H1 (cell line): ENCODE measurements at regions not wholly inside any gene's neighbourhood (a gene's known extent, or its start where the extent isn't known, plus 50 kb on each side); places are given as distances from the start of the nearest gene placed in this dataset.

Experiments
- CTCF ChIA-PET: fragments of 300-600 bp; sonication (Branson Sonifier 250); formaldehyde crosslinking; loops from one replicate; lab custom pipeline; 2021; ENCODE audit not compliant: partially characterized antibody; lab: Charles Lee
- POLR2A ChIA-PET: fragments of 300-600 bp; sonication (Branson Sonifier 250); formaldehyde crosslinking; loops from one replicate; lab custom pipeline; 2021; ENCODE audit warnings: inconsistent platforms; ENCODE audit not compliant: partially characterized antibody; lab: Charles Lee
- DNase-seq, 2 experiments: peaks; one replicate each; pipeline versions ENCODE4 v3.0.0 to v3.0.0-alpha.2; 2010 to 2022; ENCODE audit warnings: low spot score in 2 of 2, low read depth in 1 of 2, mixed read lengths in 1 of 2
- FAIRE-seq: peaks from 2 replicates; lab custom pipeline; 2011; peaks lifted over from hg19 to GRCh38; lab: Jason Lieb, UNC
- H2AFZ ChIP-seq: 2 replicates; pipeline ENCODE4 v1.8.1; 2012; ENCODE audit warnings: low read length, inconsistent platforms
- H2AK5ac ChIP-seq: 2 replicates; pipeline ENCODE4 v1.6.1; 2013; ENCODE audit warnings: low read depth, low read length
- H2BK120ac ChIP-seq: replicated peaks from 2 replicates; pipeline ENCODE3; 2013; ENCODE audit warnings: low read depth, low read length, inconsistent platforms
- H2BK12ac ChIP-seq: 2 replicates; pipeline ENCODE4 v1.6.1; 2013; ENCODE audit warnings: low read depth, low read length
- H2BK15ac ChIP-seq: 2 replicates; pipeline ENCODE4 v1.6.1; 2013; ENCODE audit warnings: low read length
- H2BK20ac ChIP-seq: 2 replicates; pipeline ENCODE4 v1.6.1; 2013; ENCODE audit warnings: low read length
- H2BK5ac ChIP-seq: 2 replicates; pipeline ENCODE4 v1.6.1; 2013; ENCODE audit warnings: low read depth, low read length
- H3K14ac ChIP-seq: 2 replicates; pipeline ENCODE4 v1.6.1; 2013; ENCODE audit warnings: inconsistent platforms; ENCODE audit not compliant: insufficient read length
- H3K18ac ChIP-seq: 2 replicates; pipeline ENCODE4 v1.6.1; 2013; ENCODE audit warnings: low read length; ENCODE audit errors: extremely low read depth
- H3K23ac ChIP-seq: 2 replicates; pipeline ENCODE4 v1.6.1; 2013; ENCODE audit warnings: inconsistent platforms; ENCODE audit not compliant: insufficient read length
- H3K23me2 ChIP-seq: 2 replicates; pipeline ENCODE4 v1.6.1; 2013; ENCODE audit warnings: low read depth, low read length
- H3K27ac ChIP-seq: 2 replicates; pipeline ENCODE4 v1.6.1; 2011; ENCODE audit warnings: low read depth, low read length, inconsistent platforms
- H3K27me3 ChIP-seq, 4 experiments: replicated peaks in 1 of 4; 1 replicate in 1 of 4; 2 replicates in 3 of 4; pipeline versions ENCODE4 v1.6.1 to v1.8.1; 2011 to 2013; ENCODE audit warnings: low read length in 3 of 4, mild to moderate bottlenecking in 3 of 4, inconsistent platforms in 2 of 4, mixed read lengths in 2 of 4, moderate library complexity in 1 of 4; ENCODE audit not compliant: control insufficient read depth in 3 of 4, insufficient read depth in 3 of 4; ENCODE audit errors: extremely low read depth in 1 of 4
- H3K36me3 ChIP-seq, 4 experiments: 2 replicates each; pipeline versions ENCODE4 v1.6.1 to v1.8.1; 2011 to 2013; ENCODE audit warnings: mild to moderate bottlenecking in 4 of 4, low read length in 3 of 4, moderate library complexity in 2 of 4, control low read depth in 1 of 4, inconsistent platforms in 1 of 4; ENCODE audit not compliant: insufficient read depth in 4 of 4, control insufficient read depth in 2 of 4
- H3K4ac ChIP-seq: replicated peaks from 2 replicates; pipeline ENCODE3; 2013; ENCODE audit warnings: low read length, low read depth, mixed read lengths, inconsistent platforms; ENCODE audit not compliant: insufficient read length
- H3K4me1 ChIP-seq, 4 experiments: replicated peaks in 1 of 4; 1 replicate in 1 of 4; 2 replicates in 3 of 4; pipeline versions ENCODE4 v1.6.1 to v1.8.1; 2011 to 2013; ENCODE audit warnings: low read length in 3 of 4, inconsistent platforms in 2 of 4, mixed read lengths in 1 of 4; ENCODE audit not compliant: insufficient read depth in 4 of 4, control insufficient read depth in 3 of 4
- H3K4me2 ChIP-seq, 2 experiments: 2 replicates each; pipeline versions ENCODE4 v1.6.1 to v1.8.1; 2011 to 2013; ENCODE audit warnings: low read depth in 2 of 2, low read length in 2 of 2, control low read depth in 1 of 2, inconsistent platforms in 1 of 2, mild to moderate bottlenecking in 1 of 2; ENCODE audit not compliant: insufficient read depth in 1 of 2
- H3K4me3 ChIP-seq, 4 experiments: fragments of 200-600, 300-600 bp in 1 of 4; sonication (generic), shearing (Covaris generic), sonication (Bioruptor Twin) in 1 of 4; 2 replicates each; pipeline versions ENCODE4 v1.5.1 to v1.8.1; 2011 to 2016; ENCODE audit warnings: low read length in 4 of 4, low read depth in 3 of 4, control low read depth in 2 of 4, inconsistent platforms in 2 of 4, mild to moderate bottlenecking in 2 of 4, mixed read lengths in 1 of 4, moderate library complexity in 1 of 4; ENCODE audit not compliant: insufficient read depth in 2 of 4; ENCODE audit errors: extremely low read depth in 1 of 4
- H3K56ac ChIP-seq: replicated peaks from 2 replicates; pipeline ENCODE3; 2013; ENCODE audit warnings: low read depth, mild to moderate bottlenecking, mixed read lengths, low read length, inconsistent platforms; ENCODE audit not compliant: insufficient read length
- H3K79me1 ChIP-seq: 2 replicates; pipeline ENCODE4 v1.6.1; 2013; ENCODE audit warnings: low read depth, low read length, control low read depth
- H3K79me2 ChIP-seq, 2 experiments: 2 replicates each; pipeline versions ENCODE4 v1.6.1 to v1.8.1; 2012 to 2013; ENCODE audit warnings: low read length in 2 of 2, mild to moderate bottlenecking in 2 of 2, inconsistent platforms in 1 of 2; ENCODE audit not compliant: insufficient read depth in 2 of 2, control insufficient read depth in 1 of 2
- H3K9ac ChIP-seq, 4 experiments: replicated peaks in 1 of 4; 1 replicate in 1 of 4; 2 replicates in 3 of 4; pipeline versions ENCODE4 v1.6.1 to v1.8.1; 2011 to 2013; ENCODE audit warnings: low read depth in 3 of 4, low read length in 3 of 4, control low read depth in 2 of 4, mild to moderate bottlenecking in 2 of 4, moderate library complexity in 2 of 4, inconsistent platforms in 1 of 4; ENCODE audit errors: extremely low read depth in 1 of 4
- H3K9me3 ChIP-seq, 2 experiments: 2 replicates each; pipeline versions ENCODE4 v1.6.1 to v1.8.1; 2012 to 2013; ENCODE audit warnings: mild to moderate bottlenecking in 2 of 2, moderate library complexity in 2 of 2, control low read depth in 1 of 2, inconsistent platforms in 1 of 2, low read depth in 1 of 2, low read length in 1 of 2, mixed read lengths in 1 of 2; ENCODE audit not compliant: insufficient read depth in 2 of 2
- H4K20me1 ChIP-seq, 2 experiments: replicated peaks in 1 of 2; 2 replicates each; pipeline versions ENCODE3 to v1.8.1; 2011 to 2013; ENCODE audit warnings: inconsistent platforms in 2 of 2, low read length in 2 of 2, mild to moderate bottlenecking in 1 of 2; ENCODE audit not compliant: insufficient read depth in 2 of 2, control insufficient read depth in 1 of 2
- H4K5ac ChIP-seq: 2 replicates; pipeline ENCODE4 v1.6.1; 2013; ENCODE audit warnings: low read length, low read depth, mixed read lengths, inconsistent platforms; ENCODE audit not compliant: insufficient read length
- H4K8ac ChIP-seq: 2 replicates; pipeline ENCODE4 v1.8.0; 2013; ENCODE audit warnings: mild to moderate bottlenecking, moderate library complexity, low read length, inconsistent platforms; ENCODE audit not compliant: insufficient read depth; ENCODE audit errors: extremely low read depth
- H4K91ac ChIP-seq: replicated peaks from 2 replicates; pipeline ENCODE3; 2013; ENCODE audit warnings: low read length, mixed read lengths, inconsistent platforms; ENCODE audit not compliant: insufficient read length
- ASH2L ChIP-seq: fragments of 200-600, 300-600 bp; sonication (generic); IDR thresholded peaks from one replicate; pipeline ENCODE4 v1.7.1; 2017; ENCODE audit warnings: low read length
- BACH1 ChIP-seq: IDR thresholded peaks from 2 replicates; pipeline ENCODE4 v1.6.1; 2012; ENCODE audit warnings: low read length, improper control_type of control experiment
- BRCA1 ChIP-seq: IDR thresholded peaks from 2 replicates; pipeline ENCODE4 v1.6.1; 2012; ENCODE audit warnings: low read depth, low read length, improper control_type of control experiment
- CEBPB ChIP-seq: IDR thresholded peaks from 2 replicates; pipeline ENCODE4 v1.6.1; 2012; ENCODE audit warnings: low read depth, low read length
- CHD2 ChIP-seq: IDR thresholded peaks from 2 replicates; pipeline ENCODE4 v1.6.1; 2012; ENCODE audit warnings: low read length, improper control_type of control experiment
- EZH2 ChIP-seq: fragments of 200-600 bp; sonication (generic); IDR thresholded peaks from 2 replicates; pipeline ENCODE4 v1.7.1; 2012; ENCODE audit warnings: low read depth, mild to moderate bottlenecking, moderate library complexity, low read length, inconsistent platforms; ENCODE audit not compliant: severe bottlenecking
- JUN ChIP-seq: IDR thresholded peaks from 2 replicates; pipeline ENCODE4 v1.6.1; 2011; ENCODE audit warnings: low read depth, mild to moderate bottlenecking, improper control_type of control experiment, low read length
- JUND ChIP-seq: IDR thresholded peaks from 2 replicates; pipeline ENCODE4 v1.6.1; 2011; ENCODE audit warnings: mild to moderate bottlenecking, improper control_type of control experiment, low read length
- KDM1A ChIP-seq: fragments of 200-600, 300-600 bp; sonication (generic); IDR thresholded peaks from 2 replicates; pipeline ENCODE4 v1.7.1; 2016; ENCODE audit warnings: mild to moderate bottlenecking, low read length, borderline replicate concordance
- POLR2AphosphoS5 ChIP-seq: IDR thresholded peaks from 2 replicates; pipeline ENCODE4 v1.6.1; 2011; ENCODE audit warnings: low read depth, low read length
- SIRT6 ChIP-seq: IDR thresholded peaks from one replicate; pipeline ENCODE4 v1.7.1; 2012; ENCODE audit warnings: low read length, inconsistent platforms
- SUZ12 ChIP-seq: fragments of 200-600 bp; sonication (generic); IDR thresholded peaks from 2 replicates; pipeline ENCODE4 v1.6.1; 2012; ENCODE audit warnings: mild to moderate bottlenecking, inconsistent platforms, low read length, moderate library complexity, mixed read lengths
- WGBS, 2 experiments: shearing (Covaris generic) in 1 of 2; methylation state at CpG; one replicate each; pipeline versions ENCODE4 v1.1.6 to v1.1.7; 2013 to 2015; ENCODE audit warnings: low lambda C conversion rate in 2 of 2, mixed read lengths in 2 of 2, inconsistent platforms in 1 of 2, low coverage in 1 of 2, missing lambda C conversion rate in 1 of 2; ENCODE audit not compliant: insufficient replicate concordance in 2 of 2, insufficient coverage in 1 of 2, insufficient read length in 1 of 2; ENCODE audit errors: extremely low coverage in 1 of 2, missing lambda C conversion rate in 1 of 2; 5-methylcytosine and 5-hydroxymethylcytosine counted together
- TF ChIP-seq, protein P1 (sequence below): IDR thresholded peaks from 2 replicates; pipeline ENCODE4 v1.6.1; 2011; ENCODE audit warnings: low read depth, mild to moderate bottlenecking, low read length; ENCODE audit not compliant: insufficient read depth
- TF ChIP-seq, protein P2 (sequence below): IDR thresholded peaks from 2 replicates; pipeline ENCODE4 v1.6.1; 2012; ENCODE audit warnings: low read length, inconsistent platforms

DNA sequence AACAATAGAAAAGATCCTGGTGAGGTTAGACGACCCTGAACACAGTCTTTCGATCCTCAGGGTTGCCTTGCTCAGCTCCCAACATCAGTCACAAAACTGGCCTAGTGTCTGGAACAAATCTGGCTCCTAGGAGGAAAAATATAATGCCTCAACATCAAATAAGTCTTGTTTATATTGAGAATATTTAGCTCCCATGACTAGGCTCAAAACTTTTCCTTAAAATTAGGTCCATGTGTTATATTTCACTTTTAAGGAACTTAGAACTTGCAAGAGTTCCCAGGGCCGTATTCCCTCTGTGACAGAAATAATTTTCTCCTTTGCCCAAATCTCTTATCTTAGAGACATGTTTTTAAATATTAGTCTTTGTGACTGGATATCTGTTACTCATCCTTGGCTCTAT, 819.7 kb upstream of the ZEB2 start:
- Histone ChIP-seq H4K8ac (no peak overlapping the region), H4K5ac (no peak overlapping the region), H3K18ac (no peak overlapping the region), H2AFZ (no peak overlapping the region), H3K27me3 (no peaks in the 10 kb centered on the region), H3K27ac (no peak overlapping the region), H3K79me2 (no peaks in the 10 kb centered on the region), H2BK12ac (no peak overlapping the region), H4K20me1 (no peaks in the 10 kb centered on the region), H3K9ac (no peak overlapping the region), H3K9me3 (no peaks in the 10 kb centered on the region), H3K36me3 (no peaks in the 10 kb centered on the region), H2BK5ac (no peak overlapping the region), H2BK15ac (no peak overlapping the region), H3K23me2 (no peaks in the 10 kb centered on the region), H3K4me2 (no peak overlapping the region), H3K14ac (no peak overlapping the region), H2BK120ac (no peak overlapping the region), H3K4me3 (no peak overlapping the region), H3K4ac (no peak overlapping the region), H3K23ac (no peak overlapping the region), H2AK5ac (no peak overlapping the region), H4K91ac (no peak overlapping the region), H3K4me1 (no peaks in the 10 kb centered on the region), H3K56ac (no peak overlapping the region), H3K79me1 (no peaks in the 10 kb centered on the region), H2BK20ac (no peak overlapping the region)
- no peak for FAIRE-seq
- POLR2A ChIA-PET: no interaction called here
- TF ChIP-seq, protein P1, sequence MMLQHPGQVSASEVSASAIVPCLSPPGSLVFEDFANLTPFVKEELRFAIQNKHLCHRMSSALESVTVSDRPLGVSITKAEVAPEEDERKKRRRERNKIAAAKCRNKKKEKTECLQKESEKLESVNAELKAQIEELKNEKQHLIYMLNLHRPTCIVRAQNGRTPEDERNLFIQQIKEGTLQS: no peak
- TF ChIP-seq CEBPB (no peak), BACH1 (no peak), ASH2L (no peak), BRCA1 (no peak), KDM1A (no peak), SUZ12 (no peak), SIRT6 (no peak), POLR2AphosphoS5 (no peak), JUND (no peak), EZH2 (no peak), JUN (no peak), CHD2 (no peak)
- TF ChIP-seq, protein P2, sequence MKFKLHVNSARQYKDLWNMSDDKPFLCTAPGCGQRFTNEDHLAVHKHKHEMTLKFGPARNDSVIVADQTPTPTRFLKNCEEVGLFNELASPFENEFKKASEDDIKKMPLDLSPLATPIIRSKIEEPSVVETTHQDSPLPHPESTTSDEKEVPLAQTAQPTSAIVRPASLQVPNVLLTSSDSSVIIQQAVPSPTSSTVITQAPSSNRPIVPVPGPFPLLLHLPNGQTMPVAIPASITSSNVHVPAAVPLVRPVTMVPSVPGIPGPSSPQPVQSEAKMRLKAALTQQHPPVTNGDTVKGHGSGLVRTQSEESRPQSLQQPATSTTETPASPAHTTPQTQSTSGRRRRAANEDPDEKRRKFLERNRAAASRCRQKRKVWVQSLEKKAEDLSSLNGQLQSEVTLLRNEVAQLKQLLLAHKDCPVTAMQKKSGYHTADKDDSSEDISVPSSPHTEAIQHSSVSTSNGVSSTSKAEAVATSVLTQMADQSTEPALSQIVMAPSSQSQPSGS: no peak
- CTCF ChIA-PET: interaction anchor here (1.0 kb wide), 1 partner anchor 9 kb away, joined by 3 read pairs; no protein-coding TSS in a partner anchor
- DNase-seq: no peak
- WGBS, 2 experiments: 86% methylated on average over 3 of the region's 3 CpGs; no CpG with 5 or more reads in 1 of the 2 experiments
